NB4 (cell line): ENCODE measurements at regions not wholly inside any gene's neighbourhood (a gene's known extent, or its start where the extent isn't known, plus 50 kb on each side); places are given as distances from the start of the nearest gene placed in this dataset.

Experiments used
- DNase-seq: peaks from one replicate; pipeline ENCODE4 v3.0.0; 2010; ENCODE audit warnings: low read depth
- H3K4me3 ChIP-seq: one replicate; pipeline ENCODE4 v1.5.1; 2011; ENCODE audit warnings: mild to moderate bottlenecking, low read depth, low read length, moderate library complexity
- MYC ChIP-seq: IDR thresholded peaks from 2 replicates; pipeline ENCODE4 v1.6.1; 2011; ENCODE audit warnings: low read depth, low read length
- POLR2A ChIP-seq: IDR thresholded peaks from 2 replicates; pipeline ENCODE4 v1.6.1; 2011; ENCODE audit warnings: mild to moderate bottlenecking; ENCODE audit not compliant: insufficient read length; ENCODE audit errors: extremely low read depth
- TF ChIP-seq, protein P1 (sequence below): IDR thresholded peaks from one replicate; pipeline ENCODE4 v1.5.1; 2012; ENCODE audit warnings: low read depth, low read length
- TF ChIP-seq, protein P2 (sequence below): IDR thresholded peaks from 2 replicates; pipeline ENCODE4 v1.6.1; 2011; ENCODE audit warnings: low read depth, low read length

DNA sequence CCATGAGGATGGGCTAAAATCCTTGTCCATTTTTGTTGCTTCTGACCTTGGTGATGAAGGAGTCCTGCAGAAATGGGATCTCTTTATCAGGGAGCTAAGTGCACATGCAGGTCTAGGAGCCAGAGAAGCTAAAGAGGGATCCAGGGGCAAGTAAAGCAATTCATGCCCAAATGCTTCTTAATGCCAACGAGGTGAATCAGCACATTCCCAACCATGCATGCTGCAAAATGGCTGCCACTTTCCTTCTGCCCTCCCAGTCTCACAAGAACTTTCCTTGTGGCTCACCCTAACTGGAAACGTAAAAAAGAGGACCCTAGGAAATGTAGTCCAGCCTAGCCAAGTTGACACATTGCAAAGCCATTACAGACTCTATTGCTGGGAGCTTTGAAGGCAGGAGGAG is 298.4 kb downstream of the MAFB start:
- TF ChIP-seq, protein P1, sequence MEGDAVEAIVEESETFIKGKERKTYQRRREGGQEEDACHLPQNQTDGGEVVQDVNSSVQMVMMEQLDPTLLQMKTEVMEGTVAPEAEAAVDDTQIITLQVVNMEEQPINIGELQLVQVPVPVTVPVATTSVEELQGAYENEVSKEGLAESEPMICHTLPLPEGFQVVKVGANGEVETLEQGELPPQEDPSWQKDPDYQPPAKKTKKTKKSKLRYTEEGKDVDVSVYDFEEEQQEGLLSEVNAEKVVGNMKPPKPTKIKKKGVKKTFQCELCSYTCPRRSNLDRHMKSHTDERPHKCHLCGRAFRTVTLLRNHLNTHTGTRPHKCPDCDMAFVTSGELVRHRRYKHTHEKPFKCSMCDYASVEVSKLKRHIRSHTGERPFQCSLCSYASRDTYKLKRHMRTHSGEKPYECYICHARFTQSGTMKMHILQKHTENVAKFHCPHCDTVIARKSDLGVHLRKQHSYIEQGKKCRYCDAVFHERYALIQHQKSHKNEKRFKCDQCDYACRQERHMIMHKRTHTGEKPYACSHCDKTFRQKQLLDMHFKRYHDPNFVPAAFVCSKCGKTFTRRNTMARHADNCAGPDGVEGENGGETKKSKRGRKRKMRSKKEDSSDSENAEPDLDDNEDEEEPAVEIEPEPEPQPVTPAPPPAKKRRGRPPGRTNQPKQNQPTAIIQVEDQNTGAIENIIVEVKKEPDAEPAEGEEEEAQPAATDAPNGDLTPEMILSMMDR, result no peak
- TF ChIP-seq, protein P2, sequence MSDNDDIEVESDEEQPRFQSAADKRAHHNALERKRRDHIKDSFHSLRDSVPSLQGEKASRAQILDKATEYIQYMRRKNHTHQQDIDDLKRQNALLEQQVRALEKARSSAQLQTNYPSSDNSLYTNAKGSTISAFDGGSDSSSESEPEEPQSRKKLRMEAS, result no peak
- TF ChIP-seq MYC (no peak), POLR2A (no peak)
- peak; percentile 31 for DNase-seq
- no peak overlapping the region for H3K4me3 ChIP-seq

DNA sequence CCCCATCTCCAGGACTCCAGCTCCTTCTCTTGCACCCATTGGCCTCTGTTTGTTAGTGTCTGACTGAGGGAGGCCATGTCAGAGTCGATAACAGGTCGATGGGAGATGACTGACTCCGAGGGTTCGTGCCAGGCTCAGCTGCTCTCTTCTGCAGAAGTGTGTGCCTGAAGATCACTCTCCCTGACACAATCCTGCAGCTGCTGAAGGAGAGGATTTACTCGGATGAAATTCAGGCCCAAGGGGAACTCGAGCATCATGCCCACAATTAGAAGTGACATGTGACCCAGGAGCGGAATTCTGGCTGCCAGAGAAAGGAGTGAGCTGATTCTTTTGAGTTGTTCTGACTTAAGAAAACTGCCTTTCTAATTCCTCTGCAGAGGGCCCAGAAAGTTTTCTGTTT is 318.2 kb downstream of the MAFB start:
- TF ChIP-seq, protein P2, result no peak
- TF ChIP-seq POLR2A, result no peak
- TF ChIP-seq, protein P1, result no peak
- TF ChIP-seq MYC, result no peak
- H3K4me3 ChIP-seq, result no peak overlapping the region
- no peak for DNase-seq

DNA sequence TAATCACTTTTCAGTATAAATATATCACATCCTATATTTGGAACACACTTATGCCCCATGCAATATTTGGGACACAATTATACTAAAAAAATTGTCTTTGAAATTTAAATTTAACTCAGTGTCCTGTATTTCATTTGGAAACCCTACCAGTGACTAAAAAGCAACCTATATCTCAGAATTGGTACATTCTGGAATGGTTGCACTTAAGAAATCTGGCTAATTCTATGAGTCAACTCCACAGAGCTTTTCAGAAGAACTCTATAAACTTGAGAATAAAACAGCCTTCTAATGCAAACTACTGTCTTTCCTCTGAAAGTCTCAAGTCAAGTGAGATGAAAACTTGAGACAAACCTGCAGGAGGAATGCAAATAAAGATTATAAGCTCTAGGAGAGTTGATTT is 320.2 kb downstream of the MAFB start:
- TF ChIP-seq, protein P2, result no peak
- TF ChIP-seq, protein P1, result no peak
- TF ChIP-seq POLR2A (no peak), MYC (no peak)
- no peak for DNase-seq
- no peak overlapping the region for H3K4me3 ChIP-seq

DNA sequence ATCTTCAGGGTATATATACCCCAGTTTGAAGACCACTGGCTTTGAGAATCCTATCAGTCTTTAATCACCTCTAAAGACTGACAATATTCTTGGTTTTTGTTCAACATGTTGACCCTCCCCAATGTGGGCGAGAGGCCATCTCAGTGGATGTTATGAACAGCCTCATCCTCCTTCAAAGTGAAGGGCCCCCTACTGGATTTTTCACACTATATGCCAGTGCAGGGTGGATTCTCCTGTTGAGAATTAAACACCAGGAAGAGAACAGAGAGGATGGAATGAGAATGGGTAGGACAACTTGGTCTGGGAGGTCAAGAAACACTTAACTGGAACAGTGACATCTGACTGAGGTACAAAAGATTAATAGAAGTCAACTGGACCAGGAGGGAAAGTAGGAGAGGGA is 327.1 kb downstream of the MAFB start:
- DNase-seq, result no peak
- H3K4me3 ChIP-seq, result no peak overlapping the region
- TF ChIP-seq POLR2A, result no peak
- TF ChIP-seq, protein P1, result no peak
- TF ChIP-seq MYC, result no peak
- TF ChIP-seq, protein P2, result no peak

DNA sequence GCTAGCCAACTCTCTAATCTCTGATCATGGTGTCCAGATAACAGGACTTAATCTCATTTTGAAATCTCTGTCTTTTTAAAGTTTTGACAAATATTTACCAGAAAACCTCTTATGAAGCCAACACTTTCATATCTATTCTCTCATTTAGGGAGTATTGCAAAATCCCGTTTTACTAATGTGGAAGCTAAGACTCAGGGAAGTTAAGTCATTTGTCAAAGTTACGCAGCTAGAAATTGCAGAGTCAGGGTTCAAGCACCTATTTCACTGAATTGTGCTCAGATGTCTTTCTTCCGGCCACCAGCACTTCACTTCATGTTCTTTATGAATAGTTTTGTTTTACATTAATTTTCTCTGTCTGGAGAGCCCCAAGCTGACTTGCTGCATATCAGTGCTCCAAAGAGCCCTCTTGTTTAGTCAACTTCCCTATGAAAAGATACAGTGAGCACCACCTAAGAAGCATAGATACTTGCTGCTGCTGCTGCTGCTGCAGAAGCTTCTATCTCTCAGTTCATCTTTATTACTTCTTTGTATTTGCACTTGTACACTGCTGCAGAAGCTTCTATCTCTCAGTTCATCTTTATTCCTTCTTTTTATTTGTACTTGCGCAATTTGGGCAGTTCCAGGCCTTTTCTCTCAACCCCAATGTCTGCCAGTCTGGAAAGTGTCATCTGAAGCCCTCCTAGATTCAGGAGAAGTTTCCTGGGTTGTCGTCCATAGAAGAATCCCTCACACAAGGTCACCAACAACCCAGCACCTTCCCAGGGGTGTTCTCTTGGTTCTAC is 329.7 kb downstream of the MAFB start:
- no peak overlapping the region for H3K4me3 ChIP-seq
- TF ChIP-seq, protein P2, result no peak
- TF ChIP-seq POLR2A (no peak), MYC (no peak)
- TF ChIP-seq, protein P1, result no peak
- peak; percentile 44 for DNase-seq
